HepG2 (cell line): ENCODE measurements at regions not wholly inside any gene's neighbourhood (a gene's known extent, or its start where the extent isn't known, plus 50 kb on each side); places are given as distances from the start of the nearest gene placed in this dataset.

Experiments
- ATAC-seq: fragments of 200-7000 bp; cut with Tn5 transposase; 3 replicates; pipeline ENCODE4 v1.9.1; 2020; ENCODE audit warnings: mild to moderate bottlenecking, moderate library complexity
- BruUV-seq: library from RNA; stranded (reverse); fragments of 400-500 nt; replicated peaks from 2 replicates; lab custom pipeline; 2021; lab: Mats Ljungman, UMichigan
- CTCF ChIA-PET: fragments of 300-600 bp; formaldehyde crosslinking; extraction: SDS; loops from one replicate; lab custom pipeline; 2021; ENCODE audit warnings: low total read pairs, inconsistent platforms, low intra/inter-chr PET ratio; lab: Yijun Ruan, JAX
- POLR2A ChIA-PET: fragments of 350-600 bp; sonication (Branson Sonifier 250); formaldehyde crosslinking; loops from one replicate; lab custom pipeline; 2020; ENCODE audit warnings: antibody characterized with exemption, inconsistent platforms; lab: Yijun Ruan, JAX
- DNase-seq: peaks from one replicate; pipeline ENCODE4 v3.0.0-alpha.2; 2015; ENCODE audit warnings: low spot score
- FAIRE-seq: peaks from 3 replicates; lab custom pipeline; 2011; peaks lifted over from hg19 to GRCh38; lab: Jason Lieb, UNC
- H2AFZ ChIP-seq: one replicate; pipeline ENCODE4 v1.6.1; 2011; ENCODE audit warnings: low read length, inconsistent platforms
- H3K27ac ChIP-seq: fragments of 300-600 bp; 3 replicates; pipeline ENCODE4 v1.8.0; 2011; ENCODE audit warnings: mixed run types, mild to moderate bottlenecking, mixed read lengths, low read length, inconsistent platforms; ENCODE audit not compliant: insufficient read depth; ENCODE audit errors: extremely low read length
- H3K27me3 ChIP-seq, 2 experiments: fragments of 200-600 bp in 1 of 2; 2 replicates in 1 of 2; 3 replicates in 1 of 2; pipeline versions ENCODE4 v1.6.0 to v1.8.0; 2011; ENCODE audit warnings: low read length in 2 of 2, mild to moderate bottlenecking in 2 of 2, moderate library complexity in 2 of 2, inconsistent platforms in 1 of 2; ENCODE audit not compliant: insufficient read depth in 2 of 2, control insufficient read depth in 1 of 2
- H3K36me3 ChIP-seq, 2 experiments: fragments of 200-600 bp in 1 of 2; replicated peaks in 1 of 2; 2 replicates in 1 of 2; 3 replicates in 1 of 2; pipeline versions ENCODE4 v1.5.1 to v1.8.0; 2011; ENCODE audit warnings: low read length in 2 of 2, inconsistent platforms in 1 of 2; ENCODE audit not compliant: insufficient read depth in 2 of 2, control insufficient read depth in 1 of 2
- H3K4me1 ChIP-seq: 2 replicates; pipeline ENCODE4 v1.5.1; 2012; ENCODE audit warnings: low read length, inconsistent platforms; ENCODE audit not compliant: insufficient read depth
- H3K4me2 ChIP-seq: 2 replicates; pipeline ENCODE4 v1.6.0; 2011; ENCODE audit warnings: low read depth, low read length, inconsistent platforms
- H3K4me3 ChIP-seq, 3 experiments: fragments of 200-600 bp in 1 of 3; sonication (generic), shearing (Covaris generic) in 1 of 3; replicated peaks in 1 of 3; 2 replicates each; pipeline ENCODE4 v1.5.1; 2011 to 2016; ENCODE audit warnings: low read length in 3 of 3, inconsistent platforms in 2 of 3, low read depth in 2 of 3, mild to moderate bottlenecking in 2 of 3, control low read depth in 1 of 3, mixed read lengths in 1 of 3; ENCODE audit not compliant: insufficient read depth in 1 of 3
- H3K79me2 ChIP-seq: one replicate; pipeline ENCODE4 v1.6.1; 2011; ENCODE audit warnings: low read length, inconsistent platforms; ENCODE audit not compliant: insufficient read depth
- H3K9ac ChIP-seq: 2 replicates; pipeline ENCODE4 v1.6.0; 2011; ENCODE audit warnings: mild to moderate bottlenecking, low read depth, low read length, inconsistent platforms; ENCODE audit not compliant: insufficient read depth
- H3K9me3 ChIP-seq: 2 replicates; pipeline ENCODE4 v1.5.1; 2012; ENCODE audit warnings: mild to moderate bottlenecking, low read length
- H4K20me1 ChIP-seq: 2 replicates; pipeline ENCODE4 v1.6.0; 2011; ENCODE audit warnings: inconsistent platforms, mild to moderate bottlenecking, low read length, moderate library complexity; ENCODE audit not compliant: insufficient read depth
- EP300 ChIP-seq, 3 experiments: sonication (generic) in 1 of 3; formaldehyde crosslinking in 1 of 3; IDR thresholded peaks; 2 replicates each; pipeline versions ENCODE4 v1.5.1 to v1.6.1; 2011 to 2020; ENCODE audit warnings: low read depth in 2 of 3, low read length in 2 of 3, borderline replicate concordance in 1 of 3, improper control_type of control experiment in 1 of 3, mild to moderate bottlenecking in 1 of 3, missing genetic modification reagents in 1 of 3, moderate library complexity in 1 of 3
- ERF ChIP-seq: IDR thresholded peaks from 2 replicates; pipeline ENCODE4 v1.6.1; 2018; ENCODE audit warnings: missing biosample characterization, missing genetic modification reagents
- HNRNPH1 ChIP-seq: fragments of 200-400 bp; formaldehyde crosslinking; optimal IDR thresholded peaks from 2 replicates; pipeline ENCODE3; 2017; ENCODE audit warnings: mild to moderate bottlenecking, low read depth, low read length
- NBN ChIP-seq: fragments of 450-650 bp; conservative IDR thresholded peaks from 2 replicates; pipeline ENCODE4 v1.6.1; 2017
- NKX3-1 ChIP-seq: sonication (generic); formaldehyde crosslinking; IDR thresholded peaks from 2 replicates; pipeline ENCODE4 v1.5.0; 2020; ENCODE audit warnings: missing genetic modification reagents
- PHF20 ChIP-seq: sonication (generic); formaldehyde crosslinking; IDR thresholded peaks from 2 replicates; pipeline ENCODE4 v1.5.0; 2020; ENCODE audit warnings: mild to moderate bottlenecking, missing genetic modification reagents
- PRMT3 ChIP-seq: sonication (generic); formaldehyde crosslinking; IDR thresholded peaks from 2 replicates; pipeline ENCODE4 v1.8.1; 2022; ENCODE audit warnings: low read depth, mild to moderate bottlenecking, moderate library complexity, missing genetic modification reagents, borderline replicate concordance
- RBM39 ChIP-seq: fragments of 200-400 bp; formaldehyde crosslinking; IDR thresholded peaks from one replicate; pipeline ENCODE4 v1.6.1; 2018; ENCODE audit warnings: antibody characterized with exemption, mild to moderate bottlenecking, low read depth, low read length; ENCODE audit not compliant: poor library complexity, severe bottlenecking
- XBP1 ChIP-seq: sonication (generic); formaldehyde crosslinking; IDR thresholded peaks from 2 replicates; pipeline ENCODE4 v1.5.0; 2020; ENCODE audit warnings: missing genetic modification reagents
- ZFX ChIP-seq: sonication (generic); formaldehyde crosslinking; IDR thresholded peaks from 2 replicates; pipeline ENCODE4 v1.4.0; 2020; ENCODE audit warnings: mild to moderate bottlenecking, low read depth, missing genetic modification reagents, moderate library complexity
- ZNF282 ChIP-seq: fragments of 450-650 bp; IDR thresholded peaks from 2 replicates; pipeline ENCODE4 v1.6.1; 2018; ENCODE audit not compliant: partially characterized antibody
- ZNF33A ChIP-seq: sonication (generic); formaldehyde crosslinking; IDR thresholded peaks from 2 replicates; pipeline ENCODE4 v1.5.1; 2020; ENCODE audit warnings: missing genetic modification reagents, mild to moderate bottlenecking, moderate library complexity, borderline replicate concordance
- ZNF432 ChIP-seq: sonication (generic); formaldehyde crosslinking; IDR thresholded peaks from 2 replicates; pipeline ENCODE4 v1.5.0; 2020; ENCODE audit warnings: missing genetic modification reagents, mild to moderate bottlenecking, borderline replicate concordance
- ZNF441 ChIP-seq: sonication (generic); formaldehyde crosslinking; IDR thresholded peaks from 2 replicates; pipeline ENCODE4 v1.7.0; 2021; ENCODE audit warnings: missing genetic modification reagents, borderline replicate concordance
- ZNF557 ChIP-seq: sonication (generic); formaldehyde crosslinking; IDR thresholded peaks from 2 replicates; pipeline ENCODE4 v1.4.0; 2020; ENCODE audit warnings: missing genetic modification reagents
- ZSCAN22 ChIP-seq: sonication (generic); formaldehyde crosslinking; IDR thresholded peaks from 2 replicates; pipeline ENCODE4 v1.4.0; 2020; ENCODE audit warnings: mild to moderate bottlenecking, missing genetic modification reagents
- whole genome bisulfite sequencing: methylation state at CpG from one replicate; pipeline ENCODE4 v1.1.6; 2017; ENCODE audit warnings: low lambda C conversion rate; 5-methylcytosine and 5-hydroxymethylcytosine counted together
- in situ Hi-C: cut with HindIII; loops from 2 replicates; pipeline ENCODE4 v1.10.0; 2017; ENCODE audit warnings: low pct_unique_long_range_greater_than_20kb; ENCODE audit not compliant: extremely low pct_ligation_motif_present
- intact Hi-C: fragments of 100-400 bp; cut with micrococcal nuclease; formaldehyde crosslinking; loops from one replicate; pipeline ENCODE4 v1.10.0; 2022; ENCODE audit not compliant: unreplicated experiment
- TF ChIP-seq, protein P1 (sequence below): sonication (generic); formaldehyde crosslinking; IDR thresholded peaks from 2 replicates; pipeline ENCODE4 v1.5.1; 2020; ENCODE audit warnings: missing genetic modification reagents, mild to moderate bottlenecking, borderline replicate concordance
- TF ChIP-seq, protein P2 (sequence below): sonication (generic); formaldehyde crosslinking; IDR thresholded peaks from 2 replicates; pipeline ENCODE4 v1.9.0; 2022; ENCODE audit warnings: missing genetic modification reagents, mild to moderate bottlenecking, borderline replicate concordance
- TF ChIP-seq, protein P3 (sequence below): sonication (generic); formaldehyde crosslinking; IDR thresholded peaks from 2 replicates; pipeline ENCODE4 v1.4.0; 2020; ENCODE audit warnings: low read depth, mild to moderate bottlenecking, missing genetic modification reagents
- TF ChIP-seq, protein P4 (sequence below): sonication (generic); formaldehyde crosslinking; IDR thresholded peaks from 2 replicates; pipeline ENCODE4 v1.5.1; 2020; ENCODE audit warnings: mild to moderate bottlenecking, missing genetic modification reagents, borderline replicate concordance

DNA sequence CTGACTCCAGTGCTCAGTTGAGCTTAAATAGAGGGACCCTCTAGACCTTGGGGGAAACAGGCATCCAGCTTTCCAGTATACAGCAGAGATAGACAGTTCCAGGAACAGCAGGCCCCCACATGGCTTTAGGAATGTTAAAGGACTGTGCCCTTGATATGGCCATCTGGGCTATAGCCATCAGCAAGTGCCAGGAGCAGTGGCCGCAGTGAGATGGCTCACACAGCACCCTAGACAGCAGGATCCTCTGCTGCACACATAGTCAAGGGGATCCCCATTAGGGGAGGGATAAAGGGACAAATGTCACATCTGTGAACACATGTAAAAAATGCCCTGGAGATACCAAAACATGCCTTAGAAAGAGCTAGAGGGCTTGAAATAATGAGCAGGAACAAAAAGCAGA, 213.4 kb downstream of the PTH2R start:
- Histone ChIP-seq H3K9ac (no peak overlapping the region), H4K20me1 (no peaks in the 10 kb centered on the region), H3K27ac (no peak overlapping the region), H3K27me3 (no peaks in the 10 kb centered on the region), H3K79me2 (no peaks in the 10 kb centered on the region), H3K4me2 (no peak overlapping the region), H3K36me3 (no peaks in the 10 kb centered on the region), H3K4me1 (no peaks in the 10 kb centered on the region), H2AFZ (no peak overlapping the region), H3K4me3 (no peak overlapping the region), H3K9me3 (no peaks in the 10 kb centered on the region)
- no peak; the same call in 2 of the 3 replicates for ATAC-seq
- POLR2A ChIA-PET: no interaction called here
- no TSS peak for BruUV-seq
- intact Hi-C loops (no loop called here), in situ Hi-C loops (no loop called here)
- FAIRE-seq: no peak
- CTCF ChIA-PET: no interaction called here
- 0% methylated on average over 1 of the region's 1 CpG for WGBS
- no peak for DNase-seq
- TF ChIP-seq, protein P1, sequence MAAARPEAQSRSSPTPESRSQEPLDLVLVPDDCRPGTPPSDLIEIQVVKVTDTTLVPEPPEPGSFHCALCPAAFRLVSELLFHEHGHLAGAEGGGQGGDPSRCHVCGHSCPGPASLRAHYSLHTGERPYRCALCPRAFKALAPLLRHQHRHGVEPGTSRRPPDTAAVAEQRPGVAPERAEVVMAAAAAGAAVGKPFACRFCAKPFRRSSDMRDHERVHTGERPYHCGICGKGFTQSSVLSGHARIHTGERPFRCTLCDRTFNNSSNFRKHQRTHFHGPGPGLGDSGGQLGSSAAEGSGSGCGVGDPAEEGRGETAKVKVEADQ (CRISPR knock-in tag): no peak
- no peak for TF ChIP-seq ZNF33A
- TF ChIP-seq, protein P2, sequence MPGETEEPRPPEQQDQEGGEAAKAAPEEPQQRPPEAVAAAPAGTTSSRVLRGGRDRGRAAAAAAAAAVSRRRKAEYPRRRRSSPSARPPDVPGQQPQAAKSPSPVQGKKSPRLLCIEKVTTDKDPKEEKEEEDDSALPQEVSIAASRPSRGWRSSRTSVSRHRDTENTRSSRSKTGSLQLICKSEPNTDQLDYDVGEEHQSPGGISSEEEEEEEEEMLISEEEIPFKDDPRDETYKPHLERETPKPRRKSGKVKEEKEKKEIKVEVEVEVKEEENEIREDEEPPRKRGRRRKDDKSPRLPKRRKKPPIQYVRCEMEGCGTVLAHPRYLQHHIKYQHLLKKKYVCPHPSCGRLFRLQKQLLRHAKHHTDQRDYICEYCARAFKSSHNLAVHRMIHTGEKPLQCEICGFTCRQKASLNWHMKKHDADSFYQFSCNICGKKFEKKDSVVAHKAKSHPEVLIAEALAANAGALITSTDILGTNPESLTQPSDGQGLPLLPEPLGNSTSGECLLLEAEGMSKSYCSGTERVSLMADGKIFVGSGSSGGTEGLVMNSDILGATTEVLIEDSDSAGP (CRISPR knock-in tag): no peak
- TF ChIP-seq, protein P3, sequence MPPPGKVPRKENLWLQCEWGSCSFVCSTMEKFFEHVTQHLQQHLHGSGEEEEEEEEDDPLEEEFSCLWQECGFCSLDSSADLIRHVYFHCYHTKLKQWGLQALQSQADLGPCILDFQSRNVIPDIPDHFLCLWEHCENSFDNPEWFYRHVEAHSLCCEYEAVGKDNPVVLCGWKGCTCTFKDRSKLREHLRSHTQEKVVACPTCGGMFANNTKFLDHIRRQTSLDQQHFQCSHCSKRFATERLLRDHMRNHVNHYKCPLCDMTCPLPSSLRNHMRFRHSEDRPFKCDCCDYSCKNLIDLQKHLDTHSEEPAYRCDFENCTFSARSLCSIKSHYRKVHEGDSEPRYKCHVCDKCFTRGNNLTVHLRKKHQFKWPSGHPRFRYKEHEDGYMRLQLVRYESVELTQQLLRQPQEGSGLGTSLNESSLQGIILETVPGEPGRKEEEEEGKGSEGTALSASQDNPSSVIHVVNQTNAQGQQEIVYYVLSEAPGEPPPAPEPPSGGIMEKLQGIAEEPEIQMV (CRISPR knock-in tag): no peak
- TF ChIP-seq, protein P4, sequence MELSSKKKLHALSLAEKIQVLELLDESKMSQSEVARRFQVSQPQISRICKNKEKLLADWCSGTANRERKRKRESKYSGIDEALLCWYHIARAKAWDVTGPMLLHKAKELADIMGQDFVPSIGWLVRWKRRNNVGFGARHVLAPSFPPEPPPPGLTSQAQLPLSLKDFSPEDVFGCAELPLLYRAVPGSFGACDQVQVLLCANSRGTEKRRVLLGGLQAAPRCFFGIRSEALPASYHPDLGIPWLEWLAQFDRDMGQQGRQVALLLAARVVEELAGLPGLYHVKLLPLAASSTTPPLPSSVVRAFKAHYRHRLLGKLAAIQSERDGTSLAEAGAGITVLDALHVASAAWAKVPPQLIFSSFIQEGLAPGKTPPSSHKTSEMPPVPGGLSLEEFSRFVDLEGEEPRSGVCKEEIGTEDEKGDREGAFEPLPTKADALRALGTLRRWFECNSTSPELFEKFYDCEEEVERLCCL (CRISPR knock-in tag): no peak
- TF ChIP-seq ERF (CRISPR knock-in tag): no peak
- no peak for TF ChIP-seq XBP1
- TF ChIP-seq EP300 (IDR thresholded peaks at IDR 0.05; ENCODE audit: low read depth in 2 of 2, low read length in 2 of 2): no peak
- no peak for TF ChIP-seq EP300 (CRISPR knock-in tag; IDR thresholded peaks at IDR 0.05; ENCODE audit: borderline replicate concordance)
- no peak for TF ChIP-seq NKX3-1
- no peak for TF ChIP-seq RBM39
- TF ChIP-seq PHF20 (CRISPR knock-in tag): no peak
- no peak for TF ChIP-seq NBN
- TF ChIP-seq PRMT3 (CRISPR knock-in tag): no peak
- no peak for TF ChIP-seq ZFX
- no peak for TF ChIP-seq HNRNPH1
- no peak for TF ChIP-seq ZNF282
- no peak for TF ChIP-seq ZNF432 (CRISPR knock-in tag)
- TF ChIP-seq ZNF441 (CRISPR knock-in tag): no peak
- no peak for TF ChIP-seq ZSCAN22 (CRISPR knock-in tag)
- TF ChIP-seq ZNF557 (CRISPR knock-in tag): no peak
